ENCODE measurements at regions not wholly inside any gene's neighbourhood (a gene's known extent, or its start where the extent isn't known, plus 50 kb on each side); places are given as distances from the start of the nearest gene placed in this dataset.

DNA sequence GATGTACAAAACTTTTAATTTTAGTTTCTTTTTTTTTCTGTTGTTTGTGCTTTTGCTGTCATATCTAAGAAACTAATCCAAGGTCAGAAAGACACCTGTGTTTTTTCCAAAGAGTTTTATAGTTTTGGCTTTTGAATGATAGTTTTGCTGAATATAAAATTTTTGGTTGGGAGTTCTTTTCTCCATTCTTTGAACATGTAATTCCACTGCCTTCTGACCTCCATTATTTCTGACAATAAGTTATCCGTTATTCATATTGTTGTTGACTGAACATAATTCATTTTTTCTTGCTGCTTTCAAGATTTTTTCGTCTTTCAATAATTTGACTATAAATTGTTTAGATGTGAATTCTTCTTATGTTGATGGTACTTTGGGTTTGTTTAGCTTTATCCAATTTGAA lies 82.2 kb upstream of the SLC24A2 start:
- DNase-seq = no peak
- no peak for TF ChIP-seq GATA1 (IDR thresholded peaks at IDR 0.05; ENCODE audit: low read depth, low read length)
- no peak for TF ChIP-seq POLR2A (IDR thresholded peaks at IDR 0.05; ENCODE audit: low read length)

DNA sequence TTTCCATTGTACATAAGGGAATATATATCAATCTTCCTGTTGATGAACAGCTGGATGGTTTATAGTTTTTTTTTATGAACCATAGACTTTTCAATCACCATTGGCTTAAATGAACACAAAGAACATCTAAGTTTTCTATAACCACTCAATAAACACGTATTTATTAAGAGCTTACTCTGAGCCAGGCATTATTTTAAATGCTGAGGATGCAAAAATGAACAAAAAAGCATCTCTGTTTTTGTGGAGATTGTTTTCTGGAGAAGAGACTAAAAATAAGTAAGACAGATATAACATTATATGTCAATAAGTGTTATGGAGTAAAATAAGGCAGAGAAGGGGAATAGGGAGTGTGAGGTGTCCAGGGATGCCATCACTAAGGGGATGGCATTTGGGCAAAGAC lies 52.1 kb upstream of the SLC24A2 start:
- TF ChIP-seq POLR2A (IDR thresholded peaks at IDR 0.05; ENCODE audit: low read length) (no peak), GATA1 (IDR thresholded peaks at IDR 0.05; ENCODE audit: low read depth, low read length) (no peak)

More for the DNA sequence above, 52.1 kb upstream of the SLC24A2 start:
- no peak for DNase-seq

Data from erythroblast (primary cell).